Activated T-cell treated with anti-CD3 and anti-CD28 coated beads, Interleukin-2, amount 50 U/mL, for 1 hour (primary cell): ENCODE measurements at regions not wholly inside any gene's neighbourhood (a gene's known extent, or its start where the extent isn't known, plus 50 kb on each side); places are given as distances from the start of the nearest gene placed in this dataset.

Experiments used
- DNase-seq: peaks from one replicate; pipeline ENCODE4 v3.0.0-alpha.2; 2020

GRCh38 chr12:65517656-65518210 is 239.2 kb downstream of the MSRB3 start:
- DNase-seq = no peak

GRCh38 chr12:65518771-65519170 is 240.3 kb downstream of the MSRB3 start:
- DNase-seq = no peak

- no peak for DNase-seq
These were observed 242.2 kb downstream of the MSRB3 start for GRCh38 chr12:65520658-65521057.

- DNase-seq = no peak
These were observed 244.7 kb downstream of the MSRB3 start for GRCh38 chr12:65522956-65523860.

GRCh38 chr12:65524666-65525065 is 246.2 kb downstream of the MSRB3 start:
- no peak for DNase-seq

GRCh38 chr12:65525491-65526141 is 247.1 kb downstream of the MSRB3 start:
- no peak for DNase-seq

- no peak for DNase-seq
These were observed 247.8 kb downstream of the MSRB3 start for GRCh38 chr12:65526311-65526710.

GRCh38 chr12:65528127-65528526 is 249.6 kb downstream of the MSRB3 start:
- DNase-seq = no peak

- no peak for DNase-seq
These were observed 250.6 kb downstream of the MSRB3 start for GRCh38 chr12:65529106-65529505.

- no peak for DNase-seq
These were observed 251.4 kb downstream of the MSRB3 start for GRCh38 chr12:65529771-65530435.

- DNase-seq = no peak
These were observed 253.7 kb downstream of the MSRB3 start for GRCh38 chr12:65532162-65532561.

GRCh38 chr12:65532764-65533163 is 254.3 kb downstream of the MSRB3 start:
- no peak for DNase-seq

GRCh38 chr12:65533177-65533883 is 254.8 kb downstream of the MSRB3 start:
- no peak for DNase-seq

GRCh38 chr12:65534238-65534841 is 255.9 kb downstream of the MSRB3 start:
- DNase-seq = no peak

- no peak for DNase-seq
These were observed 257.5 kb downstream of the MSRB3 start for GRCh38 chr12:65535946-65536345.

- DNase-seq = no peak
These were observed 257.9 kb downstream of the MSRB3 start for GRCh38 chr12:65536351-65536750.

GRCh38 chr12:65536876-65537681 is 258.6 kb downstream of the MSRB3 start:
- no peak for DNase-seq

- no peak for DNase-seq
These were observed 259.5 kb downstream of the MSRB3 start for GRCh38 chr12:65537978-65538377.

GRCh38 chr12:65539023-65539422 is 260.5 kb downstream of the MSRB3 start:
- DNase-seq = no peak

GRCh38 chr12:65540140-65540539 is 261.7 kb downstream of the MSRB3 start:
- no peak for DNase-seq

GRCh38 chr12:65546528-65546927 is 268.0 kb downstream of the MSRB3 start:
- DNase-seq = no peak
